ENCODE measurements at regions not wholly inside any gene's neighbourhood (a gene's known extent, or its start where the extent isn't known, plus 50 kb on each side); places are given as distances from the start of the nearest gene placed in this dataset.

DNA sequence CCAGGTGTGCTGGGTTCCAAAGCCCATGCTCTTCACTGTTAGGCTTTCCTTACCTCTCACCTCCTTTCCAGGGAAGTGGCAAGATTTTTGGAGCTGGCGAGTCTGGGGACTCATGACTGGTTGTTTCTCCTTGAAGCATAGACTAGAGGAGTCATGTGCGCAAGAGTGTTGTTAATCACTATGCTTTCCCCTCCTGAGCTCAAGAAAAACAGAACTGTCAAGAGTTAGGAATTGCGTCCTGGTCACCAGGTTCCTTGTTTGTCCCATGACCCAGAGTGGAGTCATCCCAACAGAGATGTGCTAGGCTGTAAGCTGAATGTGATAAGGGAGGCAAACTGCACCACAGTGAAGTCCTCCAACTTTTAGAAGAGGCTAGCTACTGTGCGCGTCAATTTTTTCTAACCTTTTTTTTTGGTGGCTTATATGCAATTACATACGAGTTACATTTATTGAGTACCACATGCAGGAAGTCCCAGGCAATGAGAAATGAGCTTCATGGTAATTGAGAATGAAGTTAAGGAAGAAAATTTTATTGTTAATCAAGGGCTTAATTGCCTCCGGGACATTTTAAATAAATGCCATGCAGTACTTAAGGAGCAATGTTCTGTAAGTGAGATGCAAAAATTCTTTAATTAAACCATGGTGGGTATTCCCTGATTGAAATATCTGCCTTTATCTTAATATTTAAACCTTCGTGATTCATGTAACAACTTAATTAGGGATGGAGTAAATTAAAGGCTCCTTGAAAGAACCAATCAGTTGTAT, 233.9 kb downstream of the ZIC5 start:
- Histone ChIP-seq H3K36me3 (no peaks in the 10 kb centered on the region), H3K27ac (no peak overlapping the region)

DNA sequence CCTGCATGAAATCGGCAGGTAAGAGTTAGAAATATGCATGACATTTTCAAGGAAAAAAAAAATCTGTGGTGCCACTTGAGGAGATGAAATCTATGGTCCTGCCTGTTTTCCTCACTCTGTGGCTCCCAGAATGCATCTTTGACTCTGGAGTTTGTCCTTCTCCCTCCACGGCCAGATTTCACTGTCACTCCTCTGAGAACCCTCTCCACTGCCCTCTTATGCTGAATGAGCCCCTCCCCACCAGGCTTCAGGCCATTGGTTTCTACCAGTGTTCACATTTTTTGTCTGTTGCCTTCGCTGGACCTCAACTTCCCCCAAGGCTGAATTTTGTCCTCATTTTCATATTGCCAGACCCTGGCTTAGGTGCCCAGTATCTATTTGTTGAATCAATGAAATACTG, 235.0 kb downstream of the ZIC5 start:
- H3K9me3 ChIP-seq: no peaks in the 10 kb centered on the region

More for the DNA sequence above, 233.9 kb downstream of the ZIC5 start:
- DNase-seq: no peak
- intact Hi-C loops (cut with DNase I; ENCODE audit: low total_unique reads): no loop called here
- H3K4me1 ChIP-seq: no peaks in the 10 kb centered on the region
- no peaks in the 10 kb centered on the region for H3K27me3 ChIP-seq
- no peaks in the 10 kb centered on the region for H3K9me3 ChIP-seq
- H3K4me3 ChIP-seq: no peak overlapping the region
- no peak for TF ChIP-seq POLR2A (IDR thresholded peaks at IDR 0.05)
- TF ChIP-seq, protein P1, sequence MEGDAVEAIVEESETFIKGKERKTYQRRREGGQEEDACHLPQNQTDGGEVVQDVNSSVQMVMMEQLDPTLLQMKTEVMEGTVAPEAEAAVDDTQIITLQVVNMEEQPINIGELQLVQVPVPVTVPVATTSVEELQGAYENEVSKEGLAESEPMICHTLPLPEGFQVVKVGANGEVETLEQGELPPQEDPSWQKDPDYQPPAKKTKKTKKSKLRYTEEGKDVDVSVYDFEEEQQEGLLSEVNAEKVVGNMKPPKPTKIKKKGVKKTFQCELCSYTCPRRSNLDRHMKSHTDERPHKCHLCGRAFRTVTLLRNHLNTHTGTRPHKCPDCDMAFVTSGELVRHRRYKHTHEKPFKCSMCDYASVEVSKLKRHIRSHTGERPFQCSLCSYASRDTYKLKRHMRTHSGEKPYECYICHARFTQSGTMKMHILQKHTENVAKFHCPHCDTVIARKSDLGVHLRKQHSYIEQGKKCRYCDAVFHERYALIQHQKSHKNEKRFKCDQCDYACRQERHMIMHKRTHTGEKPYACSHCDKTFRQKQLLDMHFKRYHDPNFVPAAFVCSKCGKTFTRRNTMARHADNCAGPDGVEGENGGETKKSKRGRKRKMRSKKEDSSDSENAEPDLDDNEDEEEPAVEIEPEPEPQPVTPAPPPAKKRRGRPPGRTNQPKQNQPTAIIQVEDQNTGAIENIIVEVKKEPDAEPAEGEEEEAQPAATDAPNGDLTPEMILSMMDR (IDR thresholded peaks at IDR 0.05): no peak

DNA sequence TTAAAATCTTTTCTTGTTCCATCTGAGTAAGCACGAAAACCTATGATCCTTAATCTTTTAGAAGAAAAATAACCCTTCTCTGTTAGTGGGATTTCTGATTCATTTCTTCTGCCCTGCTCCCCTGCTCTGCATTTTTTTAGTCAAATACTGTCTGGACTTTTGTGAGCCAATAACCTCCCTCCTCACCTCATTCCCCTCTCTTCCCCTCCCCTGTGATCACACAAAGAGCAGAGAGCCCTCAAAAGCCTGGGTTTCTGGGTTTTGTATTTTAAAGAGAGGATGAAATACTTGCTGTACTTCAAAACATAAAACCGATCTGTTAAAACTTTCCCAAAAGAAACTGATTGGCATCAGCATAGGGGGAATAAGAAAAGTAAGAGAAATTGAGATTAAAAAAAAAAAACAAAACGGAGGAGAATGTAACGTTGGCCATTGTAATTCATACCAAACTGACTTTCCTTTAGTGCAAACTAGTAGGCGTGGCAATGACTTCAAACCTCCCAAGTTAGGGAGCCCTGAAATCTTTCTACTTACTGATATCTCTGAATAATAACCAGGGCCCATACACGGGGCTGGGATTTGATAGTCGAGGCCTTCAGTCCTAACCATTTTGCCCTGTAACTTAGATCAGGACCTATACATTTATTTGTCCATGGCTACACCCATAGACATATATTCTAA, 232.9 kb downstream of the TM9SF2 start:
- no peaks in the 10 kb centered on the region for H3K4me1 ChIP-seq
- no peaks in the 10 kb centered on the region for H3K36me3 ChIP-seq
- no peak for TF ChIP-seq POLR2A (IDR thresholded peaks at IDR 0.05)
- TF ChIP-seq, protein P1 (IDR thresholded peaks at IDR 0.05): no peak
- intact Hi-C loops (cut with DNase I; ENCODE audit: low total_unique reads): no loop called here
- no peak overlapping the region for H3K27ac ChIP-seq
- no peaks in the 10 kb centered on the region for H3K27me3 ChIP-seq
- DNase-seq: no peak
- H3K9me3 ChIP-seq: no peaks in the 10 kb centered on the region
- no peak overlapping the region for H3K4me3 ChIP-seq

More for the DNA sequence above, 235.0 kb downstream of the ZIC5 start:
- no peak for DNase-seq
- intact Hi-C loops (cut with DNase I; ENCODE audit: low total_unique reads): no loop called here
- Histone ChIP-seq H3K27me3 (no peaks in the 10 kb centered on the region), H3K36me3 (no peaks in the 10 kb centered on the region), H3K4me3 (no peak overlapping the region), H3K27ac (no peak overlapping the region), H3K4me1 (no peaks in the 10 kb centered on the region)
- TF ChIP-seq, protein P1 (IDR thresholded peaks at IDR 0.05): no peak
- no peak for TF ChIP-seq POLR2A (IDR thresholded peaks at IDR 0.05)

DNA sequence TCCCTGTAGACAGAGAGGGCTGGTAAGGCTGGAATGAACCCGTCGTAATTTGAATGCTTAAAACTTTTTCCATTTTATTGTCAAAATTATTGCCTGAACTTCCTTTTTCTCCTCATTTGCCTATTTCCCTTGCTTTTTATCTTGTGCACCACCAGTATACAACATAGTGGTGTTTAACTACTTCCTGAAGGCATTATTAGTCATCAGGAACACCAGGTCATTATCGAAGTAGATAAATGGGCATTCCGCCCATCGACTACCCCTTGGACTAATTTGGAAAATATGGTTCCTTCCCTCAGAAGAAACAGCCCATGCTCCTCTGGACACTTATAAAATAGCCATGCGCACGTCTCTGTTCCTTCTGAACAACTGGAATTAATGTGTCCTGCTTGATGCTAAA, 232.1 kb downstream of the TM9SF2 start:
- DNase-seq: no peak
- H3K36me3 ChIP-seq: no peaks in the 10 kb centered on the region
- no peaks in the 10 kb centered on the region for H3K9me3 ChIP-seq
- intact Hi-C loops (cut with DNase I; ENCODE audit: low total_unique reads): no loop called here
- no peak overlapping the region for H3K27ac ChIP-seq
- TF ChIP-seq, protein P1 (IDR thresholded peaks at IDR 0.05): no peak
- TF ChIP-seq POLR2A (IDR thresholded peaks at IDR 0.05): no peak
- H3K4me3 ChIP-seq: no peak overlapping the region
- no peaks in the 10 kb centered on the region for H3K27me3 ChIP-seq
- H3K4me1 ChIP-seq: no peaks in the 10 kb centered on the region

DNA sequence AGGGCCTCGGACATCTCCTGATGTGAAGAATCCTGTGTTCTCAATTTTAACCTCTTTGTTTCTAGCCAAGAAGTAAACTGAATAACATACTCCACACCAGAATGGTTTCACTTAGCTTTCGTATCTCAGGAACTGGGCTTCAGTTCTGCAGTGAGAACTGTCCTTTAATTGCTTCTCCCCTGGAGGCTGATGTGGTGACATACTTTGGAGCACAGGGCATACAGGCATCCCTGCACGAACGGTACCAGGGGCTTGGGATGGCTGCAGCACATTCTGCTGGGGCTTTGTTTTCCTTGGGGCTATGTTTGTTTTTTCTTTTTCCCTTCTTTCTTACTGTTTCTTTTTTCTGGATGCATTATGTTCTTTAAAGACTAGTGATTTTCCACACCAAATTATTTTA, 230.5 kb downstream of the TM9SF2 start:
- intact Hi-C loops (cut with DNase I; ENCODE audit: low total_unique reads): no loop called here
- no peak for DNase-seq
- Histone ChIP-seq H3K4me3 (no peak overlapping the region), H3K4me1 (no peaks in the 10 kb centered on the region), H3K27me3 (no peaks in the 10 kb centered on the region), H3K27ac (no peak overlapping the region), H3K9me3 (no peaks in the 10 kb centered on the region), H3K36me3 (no peaks in the 10 kb centered on the region)
- TF ChIP-seq, protein P1 (IDR thresholded peaks at IDR 0.05): no peak
- TF ChIP-seq POLR2A (IDR thresholded peaks at IDR 0.05): no peak

Data from uterus (tissue), 3 donors.